ENCODE measurements at regions not wholly inside any gene's neighbourhood (a gene's known extent, or its start where the extent isn't known, plus 50 kb on each side); places are given as distances from the start of the nearest gene placed in this dataset.

DNA sequence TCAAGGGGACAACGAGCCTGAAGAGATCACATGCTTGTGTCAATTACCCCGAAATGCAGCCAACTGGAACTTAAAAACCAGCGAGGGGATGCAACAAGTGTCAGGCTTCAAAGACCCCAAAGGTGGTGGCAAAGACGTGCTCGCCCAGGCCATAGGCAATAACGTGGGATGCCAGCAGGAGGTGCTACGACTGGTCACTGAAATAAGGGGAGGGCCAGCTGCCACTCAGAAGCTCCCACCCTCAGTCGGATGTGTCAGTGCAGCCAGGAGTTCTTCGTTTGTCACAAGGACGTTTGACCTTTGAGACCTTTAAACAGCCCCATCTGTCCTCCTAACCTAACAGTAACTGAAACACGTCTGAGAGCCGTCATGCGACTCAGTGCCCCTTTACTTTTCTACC, 556.8 kb upstream of the PCDH10 start:
- Mint-ChIP-seq H3K27me3 (no peaks in the 10 kb centered on the region), H3K36me3 (no peaks in the 10 kb centered on the region), H3K9me3 (peaks cover 1% of the 10 kb centered on the region), H3K4me3 (no peak overlapping the region), H3K4me1 (no peaks in the 10 kb centered on the region), H3K27ac (no peak overlapping the region)
- POLR2A ChIA-PET, result no interaction called here
- ATAC-seq (ENCODE audit: low read depth) (no peak), DNase-seq (no peak)

DNA sequence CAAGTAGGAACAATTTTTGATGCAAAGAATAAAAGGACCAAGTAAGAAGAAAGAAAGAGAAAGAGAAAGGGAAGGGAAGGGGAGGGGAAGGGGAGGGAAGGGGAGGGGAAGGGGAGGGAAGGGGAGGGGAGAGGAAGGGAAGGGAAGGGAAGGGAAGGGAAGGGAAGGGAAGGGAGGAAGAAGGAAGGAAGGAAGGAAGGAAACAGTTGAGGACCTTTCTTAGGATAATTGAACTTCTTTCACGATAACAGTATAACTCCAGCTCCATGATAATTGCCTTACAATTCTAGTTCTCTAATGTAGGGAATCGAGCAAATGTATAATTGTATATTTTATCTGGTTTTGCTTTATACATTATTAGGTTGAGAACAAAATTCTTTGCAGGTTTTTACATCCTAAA, 556.2 kb upstream of the PCDH10 start:
- Mint-ChIP-seq H3K9me3 (peaks cover 1% of the 10 kb centered on the region), H3K36me3 (no peaks in the 10 kb centered on the region), H3K27me3 (no peaks in the 10 kb centered on the region), H3K4me3 (no peak overlapping the region), H3K27ac (no peak overlapping the region), H3K4me1 (no peaks in the 10 kb centered on the region)
- POLR2A ChIA-PET, result no interaction called here
- no peak for DNase-seq
- no peak for ATAC-seq (ENCODE audit: low read depth)

DNA sequence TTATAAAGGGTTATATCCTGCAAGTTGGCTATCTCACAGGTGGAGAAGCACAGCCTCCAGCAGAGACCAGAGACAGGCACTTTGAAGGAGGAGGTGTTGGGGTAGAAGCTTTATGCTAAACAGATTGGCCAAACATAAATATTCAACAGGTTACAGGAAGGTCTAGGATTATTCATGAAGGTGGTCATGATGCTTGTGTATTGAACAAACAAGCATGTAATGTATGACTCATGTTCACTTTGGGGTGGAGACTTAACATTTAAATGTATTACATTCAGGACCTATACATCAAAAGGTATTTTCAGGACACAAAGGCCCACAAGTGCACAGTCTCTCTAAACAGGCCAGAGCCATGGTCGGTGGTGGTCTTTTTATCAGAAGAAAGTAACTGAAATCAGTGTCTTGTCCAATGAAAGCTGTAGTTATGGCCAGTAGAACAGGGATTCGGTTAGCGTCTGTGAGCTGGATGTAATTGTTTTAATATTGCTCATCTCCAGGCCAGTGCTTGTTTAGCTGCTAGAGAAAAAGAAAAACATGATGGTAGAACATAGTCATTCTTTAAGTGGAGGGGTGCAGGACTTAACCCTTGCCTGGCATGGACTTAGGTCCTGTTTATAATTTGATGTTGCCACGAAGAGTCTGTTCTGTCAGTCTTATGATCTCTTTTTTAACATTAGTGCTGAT, 555.2 kb upstream of the PCDH10 start:
- POLR2A ChIA-PET, result no interaction called here
- no peaks in the 10 kb centered on the region for H3K4me1 Mint-ChIP-seq
- H3K27me3 Mint-ChIP-seq, result no peaks in the 10 kb centered on the region

DNA sequence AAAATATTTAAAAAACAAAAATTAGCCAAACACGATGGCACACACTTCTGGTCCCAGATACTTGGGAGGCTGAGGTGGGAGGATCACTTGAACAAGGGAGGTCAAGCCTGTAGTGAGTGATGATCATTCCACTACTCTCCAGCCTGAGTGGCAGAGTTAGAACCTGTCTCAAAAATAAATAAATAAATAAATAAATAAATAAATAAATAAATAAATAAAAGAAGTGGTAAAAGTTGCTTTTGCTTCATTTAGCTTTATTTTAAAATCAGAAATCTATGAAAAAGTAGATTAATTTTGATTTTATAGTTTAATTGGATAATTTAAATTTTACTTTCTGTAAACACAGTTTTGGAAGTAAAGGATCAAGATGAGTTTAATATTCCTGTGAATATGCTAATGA, 552.9 kb upstream of the PCDH10 start:
- ATAC-seq (ENCODE audit: low read depth) (no peak), DNase-seq (no peak)
- no peak overlapping the region for H3K4me3 Mint-ChIP-seq
- POLR2A ChIA-PET, result no interaction called here
- no peaks in the 10 kb centered on the region for H3K27me3 Mint-ChIP-seq
- no peaks in the 10 kb centered on the region for H3K4me1 Mint-ChIP-seq
- H3K9me3 Mint-ChIP-seq, result peaks cover 1% of the 10 kb centered on the region
- H3K36me3 Mint-ChIP-seq, result no peaks in the 10 kb centered on the region
- no peak overlapping the region for H3K27ac Mint-ChIP-seq

More for the DNA sequence above, 555.2 kb upstream of the PCDH10 start:
- Mint-ChIP-seq H3K4me3 (no peak overlapping the region), H3K9me3 (peaks cover 1% of the 10 kb centered on the region), H3K36me3 (no peaks in the 10 kb centered on the region), H3K27ac (no peak overlapping the region)
- no peak for DNase-seq
- no peak for ATAC-seq (ENCODE audit: low read depth)

DNA sequence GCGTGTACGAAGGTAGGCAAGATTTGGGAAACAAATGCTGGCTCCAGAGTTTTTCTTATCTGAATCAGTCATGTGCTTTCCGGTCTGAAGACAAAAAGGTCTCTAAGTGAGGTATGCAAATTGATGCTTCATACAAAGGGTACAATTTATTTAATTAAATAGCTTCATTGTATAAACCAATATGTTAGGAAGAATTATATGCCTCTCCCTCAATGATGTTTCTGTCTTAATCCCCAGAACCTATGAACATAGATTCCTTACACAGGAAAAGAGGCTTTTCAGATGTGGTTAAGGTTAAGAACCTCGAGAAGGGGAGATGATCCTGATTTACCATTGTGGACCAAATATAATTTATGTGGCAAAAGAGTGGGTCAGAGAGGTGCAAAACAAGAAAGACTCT, 543.5 kb upstream of the PCDH10 start:
- Mint-ChIP-seq H3K4me1 (no peaks in the 10 kb centered on the region), H3K4me3 (no peak overlapping the region), H3K27me3 (no peaks in the 10 kb centered on the region), H3K9me3 (peaks cover 3% of the 10 kb centered on the region), H3K36me3 (no peaks in the 10 kb centered on the region), H3K27ac (no peak overlapping the region)
- POLR2A ChIA-PET, result no interaction called here
- DNase-seq (no peak), ATAC-seq (ENCODE audit: low read depth) (no peak)

DNA sequence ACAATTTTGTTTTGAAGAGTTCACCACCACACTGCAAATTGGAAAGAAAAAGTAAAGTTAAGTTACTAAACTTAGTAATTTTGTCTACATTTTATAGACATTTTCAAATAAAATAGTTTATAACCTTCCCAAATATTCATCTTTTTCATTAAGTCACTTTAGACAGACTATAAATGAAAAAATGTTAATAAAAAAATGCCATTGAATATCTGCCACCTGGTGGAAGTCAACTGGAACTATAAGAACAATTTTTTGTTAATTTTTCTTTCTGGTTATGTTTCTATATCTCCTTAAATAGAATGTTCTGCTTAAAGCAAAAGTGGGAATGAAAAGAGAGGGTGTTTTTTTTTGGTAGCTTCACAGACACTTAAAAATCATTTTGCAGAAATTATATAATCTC, 534.4 kb upstream of the PCDH10 start:
- H3K27ac Mint-ChIP-seq, result no peak overlapping the region
- DNase-seq, result no peak
- no peak for ATAC-seq (ENCODE audit: low read depth)
- H3K36me3 Mint-ChIP-seq, result no peaks in the 10 kb centered on the region
- no peaks in the 10 kb centered on the region for H3K4me1 Mint-ChIP-seq
- POLR2A ChIA-PET, result no interaction called here
- no peak overlapping the region for H3K4me3 Mint-ChIP-seq
- no peaks in the 10 kb centered on the region for H3K9me3 Mint-ChIP-seq
- H3K27me3 Mint-ChIP-seq, result no peaks in the 10 kb centered on the region

DNA sequence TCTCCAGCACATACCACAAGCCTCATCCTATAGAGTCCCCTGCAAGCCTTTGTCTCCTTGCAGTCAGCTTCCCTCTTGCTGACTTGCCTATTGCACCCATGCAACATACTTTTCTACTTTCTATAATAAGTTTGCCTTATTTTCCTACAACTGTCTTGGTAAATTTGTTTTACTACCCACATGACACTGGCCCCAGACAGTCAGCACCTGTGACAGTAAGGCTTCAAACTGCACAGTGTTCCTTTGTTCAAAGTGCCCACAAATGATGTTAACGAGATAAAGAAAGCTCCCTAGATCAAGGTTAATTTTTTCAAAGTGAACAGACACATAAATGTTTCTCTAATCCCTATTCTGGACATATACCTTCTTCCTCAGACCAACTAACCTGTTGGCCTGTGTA, 529.1 kb upstream of the PCDH10 start:
- no peak overlapping the region for H3K4me3 Mint-ChIP-seq
- no peaks in the 10 kb centered on the region for H3K27me3 Mint-ChIP-seq
- POLR2A ChIA-PET, result no interaction called here
- peaks cover 1% of the 10 kb centered on the region for H3K9me3 Mint-ChIP-seq
- H3K4me1 Mint-ChIP-seq, result no peaks in the 10 kb centered on the region
- DNase-seq (no peak), ATAC-seq (ENCODE audit: low read depth) (no peak)
- no peaks in the 10 kb centered on the region for H3K36me3 Mint-ChIP-seq
- H3K27ac Mint-ChIP-seq, result no peak overlapping the region

DNA sequence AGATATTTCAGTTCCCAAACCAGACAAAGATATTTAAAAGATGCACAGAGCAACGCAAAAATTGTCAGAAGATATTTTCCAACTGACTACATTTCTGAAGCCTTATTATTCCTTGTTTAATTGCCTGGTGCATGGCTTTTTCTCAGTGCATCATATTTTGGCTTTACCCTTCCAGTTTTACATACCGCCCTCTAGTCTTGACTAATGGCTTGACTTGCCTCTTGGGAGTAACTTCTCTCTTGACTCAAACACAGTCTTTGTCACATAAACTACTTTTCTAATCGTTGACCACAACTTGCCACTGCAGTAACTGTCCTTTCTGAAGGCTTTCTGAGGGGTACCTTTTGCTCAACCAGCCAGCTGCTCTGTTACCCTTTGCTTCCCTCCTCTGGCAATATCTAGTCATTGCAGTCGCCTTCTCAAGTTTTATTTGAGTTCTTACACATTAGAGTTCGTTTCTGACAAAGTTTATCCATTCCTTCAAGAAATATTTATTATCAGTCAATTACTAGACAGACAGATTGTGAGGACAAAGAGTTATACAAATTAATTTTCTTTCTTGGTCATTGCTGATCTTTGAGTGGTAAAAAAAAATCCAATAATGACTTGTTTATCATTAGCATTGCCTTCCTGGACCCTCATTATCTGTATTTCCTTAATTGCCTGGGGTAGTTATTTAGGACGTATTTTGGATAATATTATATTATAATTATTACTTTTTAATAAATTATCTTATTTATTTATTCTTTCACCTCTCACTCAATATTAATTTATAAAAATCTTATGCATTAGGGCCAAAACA, 506.9 kb upstream of the PCDH10 start:
- ATAC-seq (ENCODE audit: low read depth), result no peak
- Mint-ChIP-seq H3K36me3 (no peaks in the 10 kb centered on the region), H3K27me3 (no peaks in the 10 kb centered on the region), H3K4me1 (no peaks in the 10 kb centered on the region), H3K27ac (no peak overlapping the region), H3K4me3 (no peak overlapping the region), H3K9me3 (no peaks in the 10 kb centered on the region)
- no peak for DNase-seq
- POLR2A ChIA-PET, result no interaction called here

DNA sequence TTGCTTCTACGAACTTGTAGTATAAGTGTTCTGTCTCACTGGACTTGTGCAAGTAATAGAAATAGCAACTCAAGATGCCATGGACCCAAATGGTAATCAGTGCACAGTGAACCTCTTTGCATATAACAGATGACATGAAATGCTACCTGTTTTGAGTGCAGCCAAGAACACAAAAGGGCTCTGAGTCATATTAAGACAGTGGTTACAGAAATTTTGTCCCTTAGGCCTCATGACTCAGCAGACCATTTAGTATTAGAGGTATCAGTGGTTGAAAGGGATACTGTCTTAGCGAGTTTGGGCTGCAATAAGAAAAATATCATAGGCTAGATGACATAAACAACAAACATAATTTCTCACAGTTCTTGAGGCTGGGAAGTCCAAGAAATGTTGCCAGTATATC, 502.9 kb upstream of the PCDH10 start:
- DNase-seq, result no peak
- H3K4me3 Mint-ChIP-seq, result no peak overlapping the region
- no peak for ATAC-seq (ENCODE audit: low read depth)
- H3K9me3 Mint-ChIP-seq, result peaks cover 4% of the 10 kb centered on the region
- no peaks in the 10 kb centered on the region for H3K27me3 Mint-ChIP-seq
- no peaks in the 10 kb centered on the region for H3K36me3 Mint-ChIP-seq
- no peaks in the 10 kb centered on the region for H3K4me1 Mint-ChIP-seq
- POLR2A ChIA-PET, result no interaction called here
- H3K27ac Mint-ChIP-seq, result no peak overlapping the region

DNA sequence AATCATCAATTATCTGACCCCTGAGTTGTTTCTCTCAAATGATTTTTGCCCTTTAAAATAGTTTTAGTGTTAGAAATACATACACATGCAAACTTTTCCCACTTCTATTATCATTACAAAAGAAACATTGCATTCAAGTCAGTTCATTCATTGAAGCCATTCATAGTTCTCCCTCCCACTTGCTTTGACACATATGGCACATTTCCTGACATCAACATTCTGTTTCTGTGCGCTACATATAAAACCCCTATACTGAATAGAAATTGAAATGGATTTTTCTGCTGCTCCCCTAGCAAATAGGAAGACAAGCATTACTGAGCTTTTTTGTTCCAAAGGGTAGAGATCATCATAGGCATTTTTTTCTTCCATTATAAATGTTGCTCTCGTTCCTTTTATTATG, 497.9 kb upstream of the PCDH10 start:
- no peak for ATAC-seq (ENCODE audit: low read depth)

DNA sequence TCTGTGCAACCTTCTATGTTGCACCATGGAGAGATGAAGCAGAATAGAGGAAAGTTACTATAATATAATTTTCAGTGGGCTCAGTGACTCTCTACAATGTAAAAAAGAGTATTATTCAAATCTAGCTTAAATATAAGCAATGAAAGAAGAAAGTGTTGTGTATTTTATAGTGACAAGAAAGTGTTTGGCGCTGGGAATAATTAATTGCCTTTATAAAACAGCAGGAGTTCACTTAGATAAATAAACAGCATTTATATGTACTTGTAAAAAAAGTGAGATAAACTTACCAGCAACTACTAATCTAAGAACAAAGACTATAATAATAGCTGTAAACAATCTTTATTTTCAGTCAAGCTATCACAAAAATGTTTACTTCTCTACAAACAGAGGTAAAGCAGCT, 488.9 kb upstream of the PCDH10 start:
- H3K27ac Mint-ChIP-seq, result no peak overlapping the region
- no peak overlapping the region for H3K4me3 Mint-ChIP-seq
- no peak for DNase-seq
- no peaks in the 10 kb centered on the region for H3K4me1 Mint-ChIP-seq
- ATAC-seq (ENCODE audit: low read depth), result no peak
- no peaks in the 10 kb centered on the region for H3K36me3 Mint-ChIP-seq
- H3K9me3 Mint-ChIP-seq, result peaks cover 5% of the 10 kb centered on the region
- no peaks in the 10 kb centered on the region for H3K27me3 Mint-ChIP-seq
- POLR2A ChIA-PET, result no interaction called here

More for the DNA sequence above, 497.9 kb upstream of the PCDH10 start:
- POLR2A ChIA-PET, result no interaction called here
- H3K9me3 Mint-ChIP-seq, result peaks cover 5% of the 10 kb centered on the region
- no peaks in the 10 kb centered on the region for H3K36me3 Mint-ChIP-seq
- no peak overlapping the region for H3K27ac Mint-ChIP-seq
- H3K4me1 Mint-ChIP-seq, result no peaks in the 10 kb centered on the region
- no peaks in the 10 kb centered on the region for H3K27me3 Mint-ChIP-seq
- H3K4me3 Mint-ChIP-seq, result no peak overlapping the region
- no peak for DNase-seq

DNA sequence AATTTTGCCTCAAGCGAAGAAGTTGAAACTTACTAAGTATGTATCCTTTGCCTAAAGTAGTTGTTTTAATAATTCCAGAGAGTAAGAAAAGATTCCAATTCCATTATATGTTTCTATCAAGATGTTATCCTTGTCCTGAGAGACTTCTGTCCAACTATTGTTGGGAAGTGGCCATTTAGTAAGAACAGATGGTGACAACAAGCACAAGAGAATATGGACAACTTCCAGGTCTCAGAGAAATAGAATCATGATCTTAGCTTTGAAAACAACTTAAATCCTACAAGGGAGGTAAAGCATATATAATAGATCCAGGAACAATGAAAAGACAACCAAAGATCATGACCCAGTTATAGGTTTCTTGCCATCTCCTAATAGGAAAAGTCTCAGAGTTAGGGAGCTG, 486.6 kb upstream of the PCDH10 start:
- H3K9me3 Mint-ChIP-seq, result no peaks in the 10 kb centered on the region
- ATAC-seq (ENCODE audit: low read depth) (no peak), DNase-seq (no peak)
- H3K27me3 Mint-ChIP-seq, result no peaks in the 10 kb centered on the region
- no peak overlapping the region for H3K4me3 Mint-ChIP-seq
- no peaks in the 10 kb centered on the region for H3K36me3 Mint-ChIP-seq
- POLR2A ChIA-PET, result no interaction called here
- H3K27ac Mint-ChIP-seq, result no peak overlapping the region
- no peaks in the 10 kb centered on the region for H3K4me1 Mint-ChIP-seq

DNA sequence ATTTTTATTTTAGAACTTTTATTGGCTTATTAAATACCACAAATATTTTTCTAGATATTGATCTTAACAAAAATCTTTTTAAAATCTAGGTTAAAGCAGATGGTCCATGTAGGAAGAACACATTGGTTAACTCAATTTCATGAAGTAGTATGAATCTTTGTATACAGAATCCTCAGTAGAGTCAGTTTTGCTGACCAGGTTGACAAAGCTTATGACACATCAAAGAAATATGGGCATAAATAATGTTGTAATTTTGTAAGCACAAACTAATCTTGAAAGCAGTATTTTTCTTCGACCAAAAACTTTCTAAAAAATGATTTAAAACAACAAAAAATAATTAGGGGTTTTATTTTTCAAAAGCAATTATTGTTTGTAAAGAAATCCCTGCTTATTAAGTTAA, 479.3 kb upstream of the PCDH10 start:
- ATAC-seq (ENCODE audit: low read depth), result no peak

DNA sequence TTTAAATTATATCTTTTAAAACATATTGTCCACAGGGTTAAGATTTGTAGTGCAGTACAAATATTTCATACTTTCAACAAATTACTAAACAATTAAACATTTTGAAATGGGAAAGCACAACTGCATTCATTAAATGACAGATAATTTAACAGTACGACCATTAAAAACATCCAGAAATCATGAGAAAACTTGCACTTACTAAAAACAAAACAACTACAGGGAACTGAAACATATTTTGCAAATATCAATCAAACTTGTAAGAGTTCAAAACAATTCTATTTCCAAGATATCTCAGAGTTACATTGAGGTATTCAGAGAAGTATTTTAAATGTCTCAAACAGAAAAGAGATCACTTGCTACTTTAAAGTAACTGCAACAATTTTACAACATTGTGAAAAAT, 478.5 kb upstream of the PCDH10 start:
- Mint-ChIP-seq H3K4me3 (no peak overlapping the region), H3K36me3 (no peaks in the 10 kb centered on the region), H3K27ac (no peak overlapping the region), H3K4me1 (no peaks in the 10 kb centered on the region), H3K27me3 (no peaks in the 10 kb centered on the region), H3K9me3 (no peaks in the 10 kb centered on the region)
- no peak for DNase-seq
- no peak for ATAC-seq (ENCODE audit: low read depth)
- POLR2A ChIA-PET, result no interaction called here

More for the DNA sequence above, 479.3 kb upstream of the PCDH10 start:
- Mint-ChIP-seq H3K4me3 (no peak overlapping the region), H3K9me3 (no peaks in the 10 kb centered on the region), H3K4me1 (no peaks in the 10 kb centered on the region), H3K27ac (no peak overlapping the region), H3K36me3 (no peaks in the 10 kb centered on the region), H3K27me3 (no peaks in the 10 kb centered on the region)
- DNase-seq, result no peak
- POLR2A ChIA-PET, result no interaction called here

All from activated naive CD8-positive, alpha-beta T cell treated with anti-CD3 and anti-CD28 coated beads, Interleukin-2, amount 10 ng/mL, durations not matched to agents 7 days and 5 days (primary cell).